HEK293 (cell line): ENCODE measurements at regions not wholly inside any gene's neighbourhood (a gene's known extent, or its start where the extent isn't known, plus 50 kb on each side); places are given as distances from the start of the nearest gene placed in this dataset.

Source experiments
- CTCF ChIA-PET: fragments of 350-600 bp; formaldehyde crosslinking; extraction: SDS; loops from one replicate; lab custom pipeline; 2021; ENCODE audit warnings: antibody characterized with exemption; lab: Yijun Ruan, JAX
- POLR2A ChIA-PET: fragments of 300-600 bp; formaldehyde crosslinking; extraction: SDS; loops from one replicate; lab custom pipeline; 2020; ENCODE audit warnings: antibody characterized with exemption, inconsistent platforms; lab: Yijun Ruan, JAX
- H3K27ac ChIP-seq: fragments of 200-500 bp; sonication (Bioruptor generic); 2 replicates; pipeline ENCODE4 v1.5.1; 2014; ENCODE audit warnings: low read depth, low read length, control low read depth, inconsistent platforms; ENCODE audit errors: extremely low read depth
- H3K36me3 ChIP-seq, 2 experiments: fragments of 200-500 bp in 1 of 2; sonication (Bioruptor generic) in 1 of 2; 1 replicate in 1 of 2; 2 replicates in 1 of 2; pipeline ENCODE4 v1.5.1; 2014 to 2017; ENCODE audit warnings: inconsistent platforms in 2 of 2, low read length in 2 of 2; ENCODE audit not compliant: control insufficient read depth in 2 of 2, insufficient read depth in 1 of 2
- H3K4me1 ChIP-seq: fragments of 200-500 bp; sonication (Bioruptor generic); 2 replicates; pipeline ENCODE4 v1.5.1; 2014; ENCODE audit warnings: mild to moderate bottlenecking, low read length, inconsistent platforms; ENCODE audit not compliant: control insufficient read depth, insufficient read depth
- H3K4me3 ChIP-seq: 2 replicates; pipeline ENCODE4 v1.5.1; 2011; ENCODE audit warnings: low read depth, mild to moderate bottlenecking, control low read depth, low read length, moderate library complexity
- H3K9me3 ChIP-seq: fragments of 200-500 bp; sonication (Bioruptor generic); 2 replicates; pipeline ENCODE4 v1.5.1; 2014; ENCODE audit warnings: low read depth, low read length, inconsistent platforms; ENCODE audit not compliant: control insufficient read depth, insufficient read depth
- ELK4 ChIP-seq: IDR thresholded peaks from 2 replicates; pipeline ENCODE4 v1.6.1; 2011; ENCODE audit warnings: mild to moderate bottlenecking, low read depth, low read length, borderline replicate concordance
- GFI1B ChIP-seq: fragments of 450-650 bp; formaldehyde crosslinking; IDR thresholded peaks from 2 replicates; pipeline ENCODE4 v1.5.1; 2016; ENCODE audit warnings: missing biosample characterization, missing genetic modification characterization
- HOXA7 ChIP-seq: sonication (generic); formaldehyde crosslinking; IDR thresholded peaks from 2 replicates; pipeline ENCODE4 v1.8.1; 2022; ENCODE audit warnings: missing genetic modification reagents, borderline replicate concordance
- IKZF3 ChIP-seq: fragments of 450-650 bp; IDR thresholded peaks from 2 replicates; pipeline ENCODE4 v1.5.0; 2018; ENCODE audit warnings: missing biosample characterization, mild to moderate bottlenecking, missing genetic modification characterization, moderate library complexity
- KLF8 ChIP-seq: fragments of 450-650 bp; formaldehyde crosslinking; IDR thresholded peaks from 2 replicates; pipeline ENCODE4 v1.5.1; 2016; ENCODE audit warnings: missing biosample characterization, missing genetic modification characterization
- KLF9 ChIP-seq: fragments of 450-650 bp; formaldehyde crosslinking; IDR thresholded peaks from 2 replicates; pipeline ENCODE4 v1.5.1; 2016; ENCODE audit warnings: missing biosample characterization, missing genetic modification characterization, low read depth
- PATZ1 ChIP-seq: fragments of 450-650 bp; formaldehyde crosslinking; IDR thresholded peaks from 2 replicates; pipeline ENCODE4 v1.5.1; 2016; ENCODE audit warnings: missing biosample characterization, missing genetic modification characterization
- REST ChIP-seq: fragments of 450-650 bp; formaldehyde crosslinking; IDR thresholded peaks from 2 replicates; pipeline ENCODE4 v1.5.1; 2016; ENCODE audit warnings: missing biosample characterization, missing genetic modification characterization
- SCRT1 ChIP-seq: fragments of 450-650 bp; formaldehyde crosslinking; IDR thresholded peaks from 2 replicates; pipeline ENCODE4 v1.5.1; 2016; ENCODE audit warnings: missing biosample characterization, missing genetic modification characterization, borderline replicate concordance
- SP2 ChIP-seq: fragments of 450-650 bp; formaldehyde crosslinking; IDR thresholded peaks from 2 replicates; pipeline ENCODE4 v1.5.1; 2016; ENCODE audit warnings: missing biosample characterization, missing genetic modification characterization
- SP7 ChIP-seq: fragments of 450-650 bp; formaldehyde crosslinking; IDR thresholded peaks from 2 replicates; pipeline ENCODE4 v1.5.1; 2016; ENCODE audit warnings: missing biosample characterization, missing genetic modification characterization
- ZBTB1 ChIP-seq: fragments of 450-650 bp; formaldehyde crosslinking; IDR thresholded peaks from 2 replicates; pipeline ENCODE4 v1.5.1; 2016; ENCODE audit warnings: missing biosample characterization, missing genetic modification characterization
- ZBTB48 ChIP-seq: fragments of 450-650 bp; formaldehyde crosslinking; IDR thresholded peaks from 2 replicates; pipeline ENCODE4 v1.5.1; 2016; ENCODE audit warnings: missing biosample characterization, missing genetic modification characterization
- ZBTB7A ChIP-seq: fragments of 450-650 bp; formaldehyde crosslinking; IDR thresholded peaks from 2 replicates; pipeline ENCODE4 v1.5.1; 2016; ENCODE audit warnings: low read depth, missing biosample characterization, missing genetic modification characterization
- ZNF114 ChIP-seq: fragments of 450-650 bp; formaldehyde crosslinking; IDR thresholded peaks from 2 replicates; pipeline ENCODE4 v1.5.0; 2017; ENCODE audit warnings: missing biosample characterization, missing genetic modification characterization
- ZNF133 ChIP-seq: fragments of 450-650 bp; formaldehyde crosslinking; IDR thresholded peaks from 2 replicates; pipeline ENCODE4 v1.5.1; 2016; ENCODE audit warnings: missing biosample characterization, missing genetic modification characterization
- ZNF140 ChIP-seq: fragments of 450-650 bp; formaldehyde crosslinking; IDR thresholded peaks from 2 replicates; pipeline ENCODE4 v1.5.1; 2016; ENCODE audit warnings: missing biosample characterization, missing genetic modification characterization
- ZNF155 ChIP-seq: fragments of 450-650 bp; formaldehyde crosslinking; IDR thresholded peaks from 2 replicates; pipeline ENCODE4 v1.5.1; 2016; ENCODE audit warnings: missing biosample characterization, missing genetic modification characterization
- ZNF280C ChIP-seq: fragments of 450-650 bp; formaldehyde crosslinking; IDR thresholded peaks from 2 replicates; pipeline ENCODE4 v1.5.1; 2016; ENCODE audit warnings: missing biosample characterization, missing genetic modification characterization
- ZNF423 ChIP-seq: fragments of 450-650 bp; formaldehyde crosslinking; IDR thresholded peaks from 2 replicates; pipeline ENCODE4 v1.5.1; 2016; ENCODE audit warnings: missing biosample characterization, missing genetic modification characterization
- ZNF548 ChIP-seq: fragments of 450-650 bp; formaldehyde crosslinking; IDR thresholded peaks from 2 replicates; pipeline ENCODE4 v1.5.1; 2016; ENCODE audit warnings: missing biosample characterization, missing genetic modification characterization
- ZNF624 ChIP-seq: fragments of 450-650 bp; formaldehyde crosslinking; IDR thresholded peaks from 2 replicates; pipeline ENCODE4 v1.5.1; 2017; ENCODE audit warnings: missing biosample characterization, missing genetic modification characterization
- ZNF629 ChIP-seq: fragments of 450-650 bp; formaldehyde crosslinking; IDR thresholded peaks from 2 replicates; pipeline ENCODE4 v1.5.1; 2017; ENCODE audit warnings: missing biosample characterization, missing genetic modification characterization
- ZNF76 ChIP-seq: fragments of 450-650 bp; formaldehyde crosslinking; IDR thresholded peaks from 2 replicates; pipeline ENCODE4; 2016; ENCODE audit warnings: low read depth, missing biosample characterization, missing genetic modification characterization, borderline replicate concordance
- ZNF776 ChIP-seq: fragments of 450-650 bp; formaldehyde crosslinking; IDR thresholded peaks from 2 replicates; pipeline ENCODE4 v1.5.0; 2017; ENCODE audit warnings: missing biosample characterization, missing genetic modification characterization, borderline replicate concordance
- ZNF843 ChIP-seq: fragments of 450-650 bp; formaldehyde crosslinking; IDR thresholded peaks from 2 replicates; pipeline ENCODE4 v1.5.1; 2016; ENCODE audit warnings: missing biosample characterization, missing genetic modification characterization
- ZSCAN23 ChIP-seq: fragments of 450-650 bp; formaldehyde crosslinking; IDR thresholded peaks from 2 replicates; pipeline ENCODE4 v1.5.1; 2016; ENCODE audit warnings: missing biosample characterization, missing genetic modification characterization
- ZSCAN5A ChIP-seq: fragments of 450-650 bp; formaldehyde crosslinking; IDR thresholded peaks from 2 replicates; pipeline ENCODE4 v1.5.1; 2016; ENCODE audit warnings: missing biosample characterization, missing genetic modification characterization

- TF ChIP-seq ZSCAN5A = no peak
- TF ChIP-seq ZNF423 = no peak
- TF ChIP-seq HOXA7 (CRISPR knock-in tag) = no peak
- TF ChIP-seq ZBTB1 (tag by site-specific recombination) = no peak
- TF ChIP-seq ELK4 = no peak
- TF ChIP-seq ZSCAN23 (tag by site-specific recombination) = no peak
- no peak for TF ChIP-seq ZNF155
- no peak for TF ChIP-seq KLF8 (tag by site-specific recombination)
- no peak for TF ChIP-seq ZNF114 (tag by site-specific recombination)
These were observed 588.1 kb upstream of the SEMA3D start (continued) for GRCh38 chr7:85774986-85775385.

- Histone ChIP-seq H3K4me3 (no peak overlapping the region), H3K4me1 (no peaks in the 10 kb centered on the region; the same call in 1 of the 2 replicates), H3K9me3 (no peaks in the 10 kb centered on the region)
- CTCF ChIA-PET = no interaction called here
- TF ChIP-seq ZNF776 (tag by site-specific recombination) = no peak
- no peak for TF ChIP-seq KLF8 (tag by site-specific recombination)
- TF ChIP-seq PATZ1 = no peak
- TF ChIP-seq SP2 = no peak
- no peak for TF ChIP-seq ZNF629
- no peak for TF ChIP-seq ZNF843 (tag by site-specific recombination)
- no peak for TF ChIP-seq ZNF76 (tag by site-specific recombination)
- TF ChIP-seq ZBTB48 (tag by site-specific recombination) = no peak
- no peak for TF ChIP-seq ZNF624
- no peak for TF ChIP-seq SCRT1
- TF ChIP-seq SP7 (tag by site-specific recombination) = no peak
- no peak for TF ChIP-seq ZBTB7A (tag by site-specific recombination)
- no peak for TF ChIP-seq GFI1B (tag by site-specific recombination)
- TF ChIP-seq KLF9 = no peak
- TF ChIP-seq IKZF3 = no peak
- TF ChIP-seq ZNF548 (tag by site-specific recombination) = no peak
- no peak for TF ChIP-seq ZNF280C (tag by site-specific recombination)
- TF ChIP-seq ZNF140 (tag by site-specific recombination) = no peak
- TF ChIP-seq REST (tag by site-specific recombination) = no peak
- TF ChIP-seq ZNF133 (tag by site-specific recombination) = no peak
- TF ChIP-seq, all 188 proteins: peak for 0
- POLR2A ChIA-PET = no interaction called here
- Histone ChIP-seq H3K27ac (no peak overlapping the region), H3K36me3 (no peaks in the 10 kb centered on the region)
These were observed 586.4 kb upstream of the SEMA3D start for GRCh38 chr7:85773116-85773728.
